ENCODE measurements at regions not wholly inside any gene's neighbourhood (a gene's known extent, or its start where the extent isn't known, plus 50 kb on each side); places are given as distances from the start of the nearest gene placed in this dataset.
"Not testable (repeated sequence)": the region's sequence is repeated elsewhere in the genome, so short reads cannot be mapped to it uniquely, and the experiment has no call there.

DNA sequence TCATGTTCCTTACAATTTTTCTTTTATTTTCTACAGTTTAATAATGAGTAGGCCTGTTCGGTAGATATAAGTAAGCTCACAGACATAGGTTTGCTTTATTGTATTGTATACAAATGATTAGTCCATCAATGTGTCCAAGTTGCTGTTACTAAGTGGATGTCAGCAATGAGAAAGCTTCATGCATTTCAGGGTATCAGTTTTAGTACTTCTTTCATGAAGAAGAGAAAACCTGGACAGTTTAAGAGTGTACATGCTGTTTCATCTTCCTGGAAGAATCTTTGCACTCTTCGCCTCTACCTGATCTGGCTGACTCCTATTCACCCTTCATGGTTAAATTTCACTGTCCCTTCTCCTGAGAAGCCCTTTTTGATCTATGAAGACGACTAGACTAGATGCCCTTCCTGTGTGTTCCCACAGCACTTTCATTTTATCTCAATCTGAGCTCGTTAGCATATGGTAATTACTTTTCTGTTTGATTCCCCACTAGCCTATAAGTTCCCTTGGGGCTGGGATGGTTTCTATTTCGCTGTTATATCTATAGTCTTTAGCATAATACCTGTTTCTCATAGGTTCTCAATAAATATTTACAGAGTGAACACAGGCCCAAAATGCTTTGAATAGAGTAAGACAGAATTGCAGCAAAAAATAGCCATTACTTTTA lies 70.7 kb downstream of the CETN3 start:
- DNase-seq: no peak

DNA sequence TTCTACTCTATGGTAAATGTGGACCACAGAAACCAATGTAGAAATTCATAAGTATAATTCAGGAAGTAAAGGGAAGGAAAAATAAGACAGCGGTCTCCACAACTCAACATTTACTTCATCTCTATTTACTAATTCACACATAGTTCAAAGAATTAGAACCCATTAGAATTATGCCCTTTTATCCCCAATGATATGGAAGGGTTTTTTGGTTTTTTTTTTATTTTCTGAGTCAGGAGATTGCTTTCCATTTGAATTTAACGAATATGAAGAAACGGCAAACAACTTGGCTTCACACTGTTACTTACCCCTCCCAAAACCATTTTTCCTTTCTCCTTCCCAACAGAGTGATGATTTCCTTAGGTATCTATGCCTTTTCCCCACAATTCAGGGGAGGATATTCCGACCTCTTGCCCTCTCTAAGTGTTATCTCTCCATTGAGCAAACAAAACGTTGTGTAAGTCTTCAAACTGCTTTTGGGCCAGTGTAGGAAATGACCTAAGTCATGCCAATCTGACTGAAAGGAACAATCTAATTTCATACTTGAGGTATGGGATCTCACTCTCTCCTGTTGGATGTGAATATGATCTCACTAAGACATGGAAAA lies 72.0 kb downstream of the CETN3 start:
- DNase-seq: no peak

DNA sequence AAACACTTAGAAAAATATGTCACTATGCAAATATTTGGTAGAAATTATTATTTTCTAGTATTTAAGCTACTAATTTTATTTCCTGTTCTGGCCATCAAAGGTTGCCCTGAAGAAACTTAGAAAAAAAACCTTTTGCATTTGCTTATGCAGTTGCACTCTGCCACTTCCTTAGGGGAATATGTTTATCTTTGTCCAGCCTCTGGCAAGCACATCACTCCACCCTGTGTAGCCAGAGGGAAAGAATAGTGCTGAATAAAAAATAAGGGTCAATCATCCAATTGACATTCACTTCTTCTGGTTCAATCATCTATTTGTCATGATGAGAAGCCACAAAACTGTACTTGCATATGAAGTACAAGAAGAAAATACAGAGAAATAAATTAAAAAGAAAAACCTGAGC lies 72.8 kb downstream of the CETN3 start:
- no peak for DNase-seq

DNA sequence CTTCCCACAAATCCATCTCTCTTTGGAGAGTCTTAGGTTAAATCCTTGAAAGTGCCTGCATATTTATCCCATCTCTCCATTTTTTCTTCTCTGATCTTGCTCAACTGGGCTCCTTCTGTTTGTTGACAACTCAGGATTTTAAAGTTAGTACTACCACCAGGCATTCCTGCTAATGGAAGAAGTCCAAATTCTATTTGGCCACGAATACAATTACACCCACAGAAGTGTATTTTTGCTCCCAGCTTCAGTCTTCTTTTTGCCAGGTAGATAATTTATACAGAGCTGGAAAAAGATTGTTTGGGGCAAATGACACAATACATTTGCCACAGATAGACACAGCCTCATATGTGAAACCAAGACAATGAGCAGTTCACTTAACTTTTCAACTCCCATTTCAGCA lies 74.8 kb downstream of the CETN3 start:
- no peak for DNase-seq

DNA sequence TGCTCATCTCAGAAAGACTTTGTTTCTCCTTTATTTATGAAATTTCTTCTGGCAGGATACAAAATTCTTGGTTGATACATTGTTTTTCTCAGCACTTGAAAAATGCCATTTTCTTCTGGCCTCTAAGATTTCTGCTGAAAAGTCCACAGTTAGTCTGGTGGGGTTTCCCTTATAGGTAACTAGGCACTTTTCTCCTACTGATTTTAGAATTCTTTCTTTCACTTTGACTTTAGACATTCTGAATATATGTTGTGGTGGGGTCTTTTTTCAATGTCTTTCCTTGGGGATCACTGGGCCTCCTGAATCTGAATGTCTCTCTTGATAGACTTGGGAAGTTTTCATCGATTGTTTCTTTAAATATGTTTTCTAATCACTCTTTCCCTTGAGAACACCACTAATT lies 79.6 kb downstream of the CETN3 start:
- DNase-seq: no peak

- DNase-seq: no peak
Measured at GRCh38 chr5:90326995-90327394, 82.6 kb downstream of the CETN3 start.

DNA sequence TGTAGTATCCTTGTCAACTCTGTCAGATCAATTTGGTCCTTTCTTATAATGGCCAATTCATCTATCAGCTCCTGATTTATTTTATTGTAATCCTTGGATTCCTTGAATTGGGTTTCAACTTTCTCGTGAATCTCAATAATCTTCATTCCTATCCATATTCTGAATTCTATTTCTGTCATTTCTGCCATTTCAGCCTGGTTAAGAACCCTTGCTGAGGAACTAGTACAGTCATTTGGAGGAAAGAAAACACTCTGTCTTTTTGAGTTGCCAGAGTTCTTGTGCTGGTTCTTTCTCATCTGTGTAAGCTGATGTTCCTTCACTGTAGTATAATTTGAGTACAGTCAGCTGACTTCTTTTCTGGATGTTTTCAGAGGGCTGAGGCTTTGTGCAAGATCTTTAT lies 84.5 kb downstream of the CETN3 start:
- no peak for DNase-seq

DNA sequence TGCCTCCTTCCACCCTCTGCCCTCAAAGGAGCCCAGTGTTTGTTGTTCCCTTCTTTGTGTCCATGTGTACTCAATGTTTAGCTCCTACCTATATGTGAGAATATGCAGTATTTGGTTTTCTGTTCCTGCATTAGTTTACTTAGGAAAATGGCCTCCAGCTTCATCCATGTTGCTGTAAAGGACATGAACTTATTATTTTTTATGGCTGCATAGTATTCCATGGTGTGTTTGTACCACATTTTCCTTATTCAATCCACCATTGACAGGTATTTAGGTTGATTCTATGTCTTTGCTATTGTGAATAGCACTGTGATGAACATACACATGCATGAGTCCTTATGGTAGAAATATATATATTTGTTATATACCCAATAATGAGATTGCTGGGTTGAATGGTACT lies 89.2 kb downstream of the CETN3 start:
- not testable (repeated sequence) for DNase-seq

DNA sequence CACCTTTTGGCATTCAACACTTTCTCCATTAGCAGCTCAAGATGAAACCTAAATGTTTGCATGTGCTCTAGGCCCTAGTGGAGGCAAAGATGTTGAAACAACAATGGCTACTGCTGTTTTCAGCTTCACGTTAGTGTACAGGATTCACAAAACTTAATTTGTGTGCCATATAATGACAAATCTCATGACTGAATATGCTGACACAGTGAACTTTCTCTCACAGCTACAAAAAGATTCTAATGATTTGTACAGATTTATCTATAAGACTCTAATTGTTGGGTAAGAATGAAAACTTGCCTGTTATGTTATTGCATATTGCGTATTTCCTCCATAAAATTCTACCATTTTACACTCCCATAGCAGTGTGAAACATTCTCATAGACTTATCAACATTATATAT lies 97.5 kb downstream of the CETN3 start:
- DNase-seq: no peak

DNA sequence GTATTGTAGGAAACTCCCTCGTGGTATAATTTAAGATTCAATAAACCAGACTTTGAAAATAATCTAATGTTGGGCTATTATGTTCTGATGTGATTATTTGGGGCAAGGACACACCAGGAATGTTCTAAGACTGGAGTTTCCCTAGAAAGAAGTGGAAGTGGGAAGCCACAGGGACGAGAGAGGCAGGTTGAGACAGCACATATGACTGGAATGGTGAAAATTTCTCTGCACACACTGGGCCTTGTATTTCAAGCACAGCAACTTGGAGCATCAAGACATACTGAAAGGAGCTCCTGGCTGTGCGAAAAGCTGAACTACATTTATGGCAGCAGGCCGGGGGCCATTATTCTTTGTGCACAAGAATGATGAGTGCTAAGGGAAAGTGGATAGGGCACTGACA lies 98.2 kb downstream of the CETN3 start:
- DNase-seq: no peak

GRCh38 chr5:90308787-90309585 lies 100.6 kb downstream of the CETN3 start:
- DNase-seq: no peak

DNA sequence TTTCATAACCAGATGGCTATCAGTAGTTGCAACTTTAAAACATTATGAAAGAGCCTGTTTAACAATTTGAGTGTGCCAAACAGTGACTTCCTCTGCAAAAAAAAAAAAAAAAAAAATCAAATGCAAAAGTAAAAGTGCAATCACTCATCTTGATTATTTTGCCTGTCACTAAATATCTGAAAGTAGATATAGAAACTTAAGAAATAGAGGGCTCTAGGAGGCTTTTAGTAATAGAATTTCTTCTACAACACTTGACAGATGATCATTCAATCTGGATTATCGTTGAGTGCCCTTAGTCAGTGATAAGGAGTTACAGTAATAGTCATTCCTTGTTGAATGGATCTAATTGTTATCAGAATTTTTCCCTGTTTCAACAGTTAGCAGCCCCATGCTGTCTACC lies 101.8 kb downstream of the CETN3 start:
- no peak for DNase-seq

DNA sequence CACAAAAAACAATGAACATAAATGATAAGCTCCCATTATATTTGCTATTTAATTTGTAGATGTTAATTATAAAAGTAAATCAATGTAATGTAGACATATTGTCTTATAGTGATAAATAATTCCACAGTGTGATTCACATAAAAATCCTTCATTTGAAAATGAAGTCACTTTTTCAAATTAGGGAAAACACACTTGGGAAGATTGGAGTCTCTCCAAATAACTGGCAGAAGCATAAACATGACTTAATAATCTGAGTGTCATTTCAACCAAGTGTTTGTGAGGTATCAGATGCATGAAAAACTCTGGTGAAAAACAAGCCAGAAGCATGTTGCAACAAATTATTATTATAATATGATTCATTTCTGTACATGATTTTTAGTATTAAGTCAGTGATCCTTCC lies 102.2 kb downstream of the CETN3 start:
- no peak for DNase-seq

- no peak for DNase-seq
Measured at GRCh38 chr5:90306613-90307012, 102.9 kb downstream of the CETN3 start.

DNA sequence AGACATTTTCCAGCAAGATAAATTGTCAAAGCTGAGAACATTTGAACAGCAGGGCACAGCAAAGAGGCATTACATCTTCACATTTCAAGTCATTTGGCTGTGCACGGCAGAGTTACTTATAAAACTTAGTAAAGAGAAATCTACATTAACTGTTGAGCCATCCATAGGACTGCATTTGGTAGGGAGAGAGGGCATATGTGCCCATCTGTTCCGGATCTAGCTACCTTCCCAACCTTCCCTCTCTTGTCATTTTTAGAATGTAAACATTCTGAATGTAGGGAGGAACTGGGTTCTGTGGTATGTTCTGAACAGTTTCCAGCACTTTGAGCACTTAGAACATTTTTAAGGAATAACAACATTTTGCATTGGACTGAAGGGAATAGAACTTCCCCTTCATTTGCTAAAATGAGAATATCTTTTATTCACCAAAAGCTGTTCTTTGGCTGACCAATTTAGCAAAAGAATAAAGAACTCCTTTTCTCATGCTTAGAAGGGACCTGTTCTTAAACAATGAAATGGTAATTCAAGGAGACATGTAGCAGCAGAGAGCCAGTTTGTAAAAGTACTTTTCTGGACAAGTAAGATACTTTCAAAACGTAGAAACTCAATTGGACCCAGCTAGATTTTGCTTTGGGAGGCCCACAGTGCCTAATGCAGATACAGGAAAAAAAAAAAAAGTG lies 104.4 kb downstream of the CETN3 start:
- no peak for DNase-seq

GRCh38 chr5:90301248-90301647 lies 108.3 kb downstream of the CETN3 start:
- DNase-seq: no peak

DNA sequence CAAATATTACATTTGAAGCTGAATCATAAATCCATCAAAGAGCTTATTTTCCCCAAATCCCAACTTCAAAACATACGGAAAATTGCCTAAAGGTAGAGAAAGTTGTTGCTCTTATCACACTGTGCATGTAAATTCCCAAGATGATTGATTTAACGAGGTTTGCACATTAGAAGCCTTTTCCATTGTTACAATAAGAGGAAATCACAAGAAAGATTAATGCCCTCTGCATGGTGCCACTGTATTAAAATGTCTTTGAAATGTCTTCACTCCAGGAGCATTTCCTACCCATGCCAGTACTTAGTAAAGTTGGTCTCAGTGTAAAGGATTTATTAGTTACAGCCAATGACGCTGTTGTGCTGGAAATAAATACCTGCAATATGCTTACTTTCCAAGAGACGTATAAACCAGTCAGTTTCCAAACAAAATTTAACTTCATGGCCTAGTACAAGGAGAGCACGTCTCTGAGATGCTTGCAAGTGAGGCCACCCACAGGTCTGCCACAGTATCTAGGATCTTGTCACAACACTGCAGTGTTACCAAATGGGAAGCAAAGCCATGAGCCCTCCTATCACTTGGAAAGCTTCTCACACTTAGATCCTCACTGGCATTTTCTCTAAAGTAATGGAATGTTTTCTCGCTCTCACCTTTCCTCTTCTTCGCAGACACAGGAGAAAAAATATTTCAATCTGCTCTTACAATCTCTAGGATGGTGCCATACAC lies 112.4 kb downstream of the CETN3 start:
- DNase-seq: no peak

DNA sequence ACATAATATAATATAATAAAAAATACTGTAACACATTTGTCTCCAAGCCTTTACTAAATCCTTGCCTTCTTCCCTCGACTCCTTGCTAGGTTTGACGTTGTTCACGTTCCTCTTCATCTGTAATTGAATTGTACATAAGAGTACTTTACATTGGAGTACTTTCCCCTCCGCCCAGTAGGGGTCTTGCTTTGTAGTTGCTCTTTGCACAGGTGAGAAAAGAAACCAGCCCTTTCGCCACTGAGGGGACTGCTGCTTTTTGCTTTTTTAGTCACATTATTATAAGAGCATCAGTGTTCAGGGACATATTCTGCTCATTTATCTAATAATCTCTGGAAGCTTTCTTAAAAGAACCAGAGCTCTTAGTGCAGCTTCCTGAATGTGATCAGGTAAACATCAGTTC lies 115.0 kb downstream of the CETN3 start:
- DNase-seq: no peak

- no peak for DNase-seq
Measured at GRCh38 chr5:90293931-90294330, 115.6 kb downstream of the CETN3 start.

DNA sequence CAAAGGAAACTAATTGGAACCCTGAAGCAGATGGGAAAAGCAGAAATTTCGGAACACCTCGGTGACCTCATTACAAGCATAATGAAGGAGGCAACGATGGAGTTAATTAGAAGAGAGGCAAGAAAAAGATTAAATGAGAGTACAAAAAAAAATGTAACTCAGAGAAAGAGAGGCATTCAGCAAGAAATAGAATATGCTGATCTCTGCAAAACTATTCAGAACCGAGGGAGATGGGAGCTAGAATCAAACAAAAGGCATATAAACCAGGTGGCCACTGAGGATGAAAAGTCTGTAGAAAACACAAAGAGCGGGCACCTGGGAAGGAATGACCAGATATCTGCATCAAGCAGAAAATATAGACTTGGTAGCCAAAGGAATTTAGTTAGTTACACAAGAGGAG lies 118.9 kb downstream of the CETN3 start:
- no peak for DNase-seq

GRCh38 chr5:90289837-90290236 lies 119.7 kb downstream of the CETN3 start:
- no peak for DNase-seq

GRCh38 chr5:90287036-90287435 lies 122.5 kb downstream of the CETN3 start:
- no peak for DNase-seq

GRCh38 chr5:90285581-90285980 lies 124.0 kb downstream of the CETN3 start:
- no peak for DNase-seq

Data from CD4-positive, alpha-beta T cell treated with Interleukin-12 subunit alpha and Interleukin-12 subunit beta, for 1 hour (primary cell).